ENCODE measurements at regions not wholly inside any gene's neighbourhood (a gene's known extent, or its start where the extent isn't known, plus 50 kb on each side); places are given as distances from the start of the nearest gene placed in this dataset.

DNA sequence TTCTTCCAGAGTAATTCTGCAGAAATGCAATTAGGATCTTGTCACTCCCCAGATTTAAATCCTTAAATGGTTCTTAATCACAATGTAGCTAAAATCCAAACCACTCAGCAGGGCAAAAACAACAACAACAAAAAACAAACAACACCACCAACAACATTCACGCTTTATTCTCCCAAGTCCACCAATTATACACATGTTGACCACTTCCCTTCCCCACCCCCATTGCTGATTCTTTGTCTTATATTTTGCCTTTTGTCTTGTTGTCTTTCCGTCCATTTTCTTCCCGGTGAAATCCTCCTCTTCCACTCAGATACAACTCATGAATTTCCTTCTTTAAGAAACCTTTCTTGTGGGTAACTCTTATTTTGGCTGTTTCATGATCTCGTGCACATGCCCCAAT lies 902.8 kb downstream of the EPHA4 start:
- DNase-seq (ENCODE audit: low spot score in 2 of 2), result no peak
- no peaks in the 10 kb centered on the region for H3K9me3 ChIP-seq
- H3K27me3 ChIP-seq, result no peaks in the 10 kb centered on the region
- intact Hi-C loops (cut with DNase I; ENCODE audit: low total_unique reads), result no loop called here
- H3K27ac ChIP-seq, result no peak overlapping the region
- no peaks in the 10 kb centered on the region for H3K4me1 ChIP-seq
- TF ChIP-seq POLR2AphosphoS5 (IDR thresholded peaks at IDR 0.05), result no peak
- no peak for TF ChIP-seq POLR2A (IDR thresholded peaks at IDR 0.05)
- TF ChIP-seq, protein P1, sequence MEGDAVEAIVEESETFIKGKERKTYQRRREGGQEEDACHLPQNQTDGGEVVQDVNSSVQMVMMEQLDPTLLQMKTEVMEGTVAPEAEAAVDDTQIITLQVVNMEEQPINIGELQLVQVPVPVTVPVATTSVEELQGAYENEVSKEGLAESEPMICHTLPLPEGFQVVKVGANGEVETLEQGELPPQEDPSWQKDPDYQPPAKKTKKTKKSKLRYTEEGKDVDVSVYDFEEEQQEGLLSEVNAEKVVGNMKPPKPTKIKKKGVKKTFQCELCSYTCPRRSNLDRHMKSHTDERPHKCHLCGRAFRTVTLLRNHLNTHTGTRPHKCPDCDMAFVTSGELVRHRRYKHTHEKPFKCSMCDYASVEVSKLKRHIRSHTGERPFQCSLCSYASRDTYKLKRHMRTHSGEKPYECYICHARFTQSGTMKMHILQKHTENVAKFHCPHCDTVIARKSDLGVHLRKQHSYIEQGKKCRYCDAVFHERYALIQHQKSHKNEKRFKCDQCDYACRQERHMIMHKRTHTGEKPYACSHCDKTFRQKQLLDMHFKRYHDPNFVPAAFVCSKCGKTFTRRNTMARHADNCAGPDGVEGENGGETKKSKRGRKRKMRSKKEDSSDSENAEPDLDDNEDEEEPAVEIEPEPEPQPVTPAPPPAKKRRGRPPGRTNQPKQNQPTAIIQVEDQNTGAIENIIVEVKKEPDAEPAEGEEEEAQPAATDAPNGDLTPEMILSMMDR (IDR thresholded peaks at IDR 0.05), result no peak
- H3K36me3 ChIP-seq, result no peaks in the 10 kb centered on the region
- no peak overlapping the region for H3K4me3 ChIP-seq

DNA sequence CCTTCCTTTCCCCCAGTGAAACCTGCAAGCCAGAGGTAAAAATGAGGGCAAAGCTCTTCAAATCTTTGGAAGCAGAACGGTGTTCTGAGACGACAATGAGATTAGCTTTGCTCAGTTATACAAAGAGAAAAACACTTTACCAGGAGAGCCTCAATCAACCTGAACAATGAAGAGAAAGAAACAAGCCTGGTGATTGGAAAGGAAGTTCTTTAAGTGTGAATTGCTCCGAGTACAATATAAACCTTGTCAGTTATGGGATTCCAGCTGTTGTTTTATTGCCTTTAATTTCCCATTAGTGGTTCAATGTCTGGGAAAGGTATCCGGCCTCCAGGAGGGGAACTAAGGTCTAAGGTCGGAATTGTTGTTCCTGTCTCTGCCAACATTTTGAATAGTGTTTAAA lies 901.6 kb downstream of the EPHA4 start:
- H3K4me3 ChIP-seq, result no peak overlapping the region
- no peaks in the 10 kb centered on the region for H3K4me1 ChIP-seq
- H3K27ac ChIP-seq, result no peak overlapping the region
- no peaks in the 10 kb centered on the region for H3K9me3 ChIP-seq
- TF ChIP-seq POLR2AphosphoS5 (IDR thresholded peaks at IDR 0.05), result no peak
- TF ChIP-seq, protein P1 (IDR thresholded peaks at IDR 0.05), result no peak
- TF ChIP-seq POLR2A (IDR thresholded peaks at IDR 0.05), result no peak
- intact Hi-C loops (cut with DNase I; ENCODE audit: low total_unique reads), result no loop called here
- H3K27me3 ChIP-seq, result no peaks in the 10 kb centered on the region
- no peaks in the 10 kb centered on the region for H3K36me3 ChIP-seq
- no peak for DNase-seq (ENCODE audit: low spot score in 2 of 2)

DNA sequence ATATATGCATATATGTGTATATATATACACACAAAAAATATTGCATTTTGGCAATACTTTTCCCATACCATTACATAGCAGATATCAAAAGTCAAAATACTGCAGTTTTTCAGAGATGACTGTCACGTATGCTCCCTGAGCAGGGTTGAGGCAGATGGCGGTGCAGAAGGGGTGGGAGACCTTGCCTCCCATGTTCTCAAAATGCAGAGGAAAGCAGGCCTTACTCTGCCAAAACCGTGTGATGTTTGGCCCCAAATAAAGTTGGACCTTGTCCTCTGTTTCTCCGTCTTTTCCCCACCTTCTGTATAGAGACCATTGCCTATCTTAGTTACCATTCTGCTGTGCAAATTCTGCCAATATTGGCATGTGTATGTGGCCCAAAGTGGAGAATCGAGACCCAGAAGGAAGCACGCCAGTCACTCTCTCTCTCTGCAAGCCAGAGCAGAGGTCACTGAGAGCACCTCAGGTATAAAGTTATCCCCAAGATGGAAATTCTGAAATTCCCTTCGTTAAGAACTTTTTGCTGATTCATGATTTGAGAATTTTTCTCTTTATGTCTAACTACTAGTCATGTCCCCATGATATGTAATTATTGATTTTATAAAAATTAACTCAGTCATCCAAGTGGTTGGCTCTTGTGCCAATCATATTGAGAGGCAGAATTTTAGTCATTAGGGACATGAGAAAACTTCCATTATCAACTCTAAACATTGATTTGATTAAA lies 898.8 kb downstream of the EPHA4 start:
- Histone ChIP-seq H3K4me1 (no peaks in the 10 kb centered on the region), H3K27ac (no peak overlapping the region), H3K4me3 (no peak overlapping the region), H3K27me3 (no peaks in the 10 kb centered on the region), H3K36me3 (no peaks in the 10 kb centered on the region), H3K9me3 (no peaks in the 10 kb centered on the region)
- intact Hi-C loops (cut with DNase I; ENCODE audit: low total_unique reads), result no loop called here
- DNase-seq (ENCODE audit: low spot score in 2 of 2), result no peak
- TF ChIP-seq, protein P1 (IDR thresholded peaks at IDR 0.05), result no peak
- TF ChIP-seq POLR2A (IDR thresholded peaks at IDR 0.05) (no peak), POLR2AphosphoS5 (IDR thresholded peaks at IDR 0.05) (no peak)

DNA sequence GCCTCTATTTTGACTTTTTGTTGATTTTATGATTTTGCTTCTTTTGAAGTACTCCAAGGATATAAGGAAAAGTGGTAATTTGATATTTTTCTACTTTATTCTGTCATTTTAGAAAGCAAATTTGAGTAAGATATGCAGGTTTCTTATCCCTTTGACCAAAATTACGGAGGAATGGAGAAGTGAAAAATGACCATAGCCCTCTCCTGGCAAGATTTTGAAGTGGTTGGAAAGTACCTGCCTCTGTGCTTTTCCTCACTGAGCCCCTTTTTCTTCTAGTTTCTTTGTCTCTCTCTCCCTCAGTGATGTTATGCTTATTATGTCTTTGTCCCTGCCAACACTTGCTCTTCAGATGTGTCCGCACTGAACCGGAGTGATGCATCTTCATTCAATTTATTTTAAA lies 898.1 kb downstream of the EPHA4 start:
- Histone ChIP-seq H3K4me1 (no peaks in the 10 kb centered on the region), H3K27me3 (no peaks in the 10 kb centered on the region), H3K36me3 (no peaks in the 10 kb centered on the region), H3K4me3 (no peak overlapping the region), H3K27ac (no peak overlapping the region), H3K9me3 (no peaks in the 10 kb centered on the region)
- no peak for DNase-seq (ENCODE audit: low spot score in 2 of 2)
- TF ChIP-seq, protein P1 (IDR thresholded peaks at IDR 0.05), result no peak
- no peak for TF ChIP-seq POLR2AphosphoS5 (IDR thresholded peaks at IDR 0.05)
- TF ChIP-seq POLR2A (IDR thresholded peaks at IDR 0.05), result no peak
- intact Hi-C loops (cut with DNase I; ENCODE audit: low total_unique reads), result no loop called here

DNA sequence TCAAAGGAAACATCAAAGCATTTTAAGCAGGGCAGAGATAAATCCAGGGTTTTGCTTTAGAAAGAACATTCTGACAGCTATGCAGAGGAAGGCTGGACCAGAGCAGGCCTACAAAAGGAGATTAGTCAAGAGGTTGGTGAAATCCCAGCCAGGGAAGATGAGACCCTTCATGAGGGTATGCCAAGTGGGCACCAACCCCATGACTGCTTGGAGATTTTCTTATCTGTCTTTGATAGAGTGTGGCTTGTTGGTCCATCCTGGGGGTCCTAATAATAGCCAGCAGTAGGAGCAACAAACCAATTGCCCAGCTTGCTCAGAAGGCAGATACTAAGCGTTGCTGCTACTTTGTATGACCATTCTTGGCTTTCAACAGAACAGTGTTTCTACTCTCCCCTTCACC lies 895.4 kb downstream of the EPHA4 start:
- no peak overlapping the region for H3K4me3 ChIP-seq
- H3K4me1 ChIP-seq, result no peaks in the 10 kb centered on the region
- intact Hi-C loops (cut with DNase I; ENCODE audit: low total_unique reads), result no loop called here
- H3K27me3 ChIP-seq, result no peaks in the 10 kb centered on the region
- TF ChIP-seq, protein P1 (IDR thresholded peaks at IDR 0.05), result no peak
- no peak for TF ChIP-seq POLR2A (IDR thresholded peaks at IDR 0.05)
- H3K36me3 ChIP-seq, result no peaks in the 10 kb centered on the region
- no peak for DNase-seq (ENCODE audit: low spot score in 2 of 2)
- H3K27ac ChIP-seq, result no peak overlapping the region
- no peaks in the 10 kb centered on the region for H3K9me3 ChIP-seq

Data from breast epithelium (tissue), 4 donors.